ENCODE measurements at regions not wholly inside any gene's neighbourhood (a gene's known extent, or its start where the extent isn't known, plus 50 kb on each side); places are given as distances from the start of the nearest gene placed in this dataset.

DNA sequence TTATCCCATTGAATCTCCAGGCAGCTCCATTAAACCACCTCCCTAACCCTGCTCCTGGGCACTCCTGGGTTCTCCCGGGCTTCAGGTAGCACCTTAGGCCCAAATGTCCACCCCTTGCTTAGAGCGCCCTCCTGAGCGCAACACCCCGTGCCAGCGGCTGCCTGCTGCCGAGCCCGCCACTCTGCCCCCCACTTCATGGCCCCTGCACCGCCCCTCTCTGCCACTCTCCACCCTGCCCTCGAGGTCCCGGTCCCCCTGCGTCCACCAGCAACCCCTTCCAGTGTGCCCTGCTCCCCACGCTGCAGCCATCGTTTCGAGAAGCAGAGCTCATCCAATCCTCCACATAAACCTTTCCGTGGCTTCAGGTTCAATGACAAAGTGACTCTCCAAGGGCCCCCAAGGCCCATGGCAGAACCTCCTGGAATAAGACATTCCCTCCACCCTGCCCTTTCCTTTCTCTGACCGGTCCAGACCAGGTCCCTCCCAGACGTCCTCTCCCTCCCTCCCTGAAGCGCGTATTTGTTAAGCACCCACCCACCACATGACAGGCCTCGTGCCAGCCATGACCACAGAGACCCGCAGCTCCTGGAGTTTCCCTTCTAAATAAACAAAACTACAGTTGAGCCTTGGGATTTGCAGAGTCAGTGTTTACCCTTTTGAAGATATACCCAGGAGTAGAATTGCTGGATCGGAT is 66.6 kb downstream of the ARHGEF18 start:
- peak overlapping the region; percentile 58 for H3K27ac ChIP-seq

DNA sequence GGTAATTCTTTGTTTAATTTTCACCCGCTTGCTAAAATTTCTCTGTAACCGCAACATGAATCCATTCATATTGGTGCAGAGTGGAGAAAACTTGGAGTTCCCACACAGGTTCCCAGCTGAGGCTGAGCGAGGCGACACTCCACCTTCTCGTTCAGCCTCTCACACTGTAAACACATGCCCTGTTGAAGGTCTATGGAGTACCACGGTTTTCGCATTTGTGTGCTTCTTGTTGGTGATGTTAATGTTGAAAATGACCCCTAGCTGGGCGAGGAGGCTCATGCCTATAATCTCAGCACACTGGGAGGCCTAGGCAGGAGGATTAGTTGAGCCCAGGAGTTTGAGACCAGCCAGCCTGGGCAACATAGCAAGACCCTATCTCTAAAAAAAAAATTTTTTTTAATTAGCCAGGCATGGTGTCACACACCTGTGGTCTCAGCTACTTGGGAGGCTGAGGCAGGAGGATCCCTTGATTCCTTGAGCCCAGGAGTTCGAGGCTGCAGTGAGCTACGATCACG is 67.2 kb downstream of the ARHGEF18 start:
- H3K27ac ChIP-seq, result peak overlapping the region; percentile 58
- peaks cover 29% of the 10 kb centered on the region for H3K4me1 ChIP-seq
- intact Hi-C loops (cut with DNase I), result no loop called here
- H3K27me3 ChIP-seq, result no peaks in the 10 kb centered on the region
- ATAC-seq, result peak; percentile 24
- H3K9me3 ChIP-seq, result no peaks in the 10 kb centered on the region
- TF ChIP-seq, protein P1, sequence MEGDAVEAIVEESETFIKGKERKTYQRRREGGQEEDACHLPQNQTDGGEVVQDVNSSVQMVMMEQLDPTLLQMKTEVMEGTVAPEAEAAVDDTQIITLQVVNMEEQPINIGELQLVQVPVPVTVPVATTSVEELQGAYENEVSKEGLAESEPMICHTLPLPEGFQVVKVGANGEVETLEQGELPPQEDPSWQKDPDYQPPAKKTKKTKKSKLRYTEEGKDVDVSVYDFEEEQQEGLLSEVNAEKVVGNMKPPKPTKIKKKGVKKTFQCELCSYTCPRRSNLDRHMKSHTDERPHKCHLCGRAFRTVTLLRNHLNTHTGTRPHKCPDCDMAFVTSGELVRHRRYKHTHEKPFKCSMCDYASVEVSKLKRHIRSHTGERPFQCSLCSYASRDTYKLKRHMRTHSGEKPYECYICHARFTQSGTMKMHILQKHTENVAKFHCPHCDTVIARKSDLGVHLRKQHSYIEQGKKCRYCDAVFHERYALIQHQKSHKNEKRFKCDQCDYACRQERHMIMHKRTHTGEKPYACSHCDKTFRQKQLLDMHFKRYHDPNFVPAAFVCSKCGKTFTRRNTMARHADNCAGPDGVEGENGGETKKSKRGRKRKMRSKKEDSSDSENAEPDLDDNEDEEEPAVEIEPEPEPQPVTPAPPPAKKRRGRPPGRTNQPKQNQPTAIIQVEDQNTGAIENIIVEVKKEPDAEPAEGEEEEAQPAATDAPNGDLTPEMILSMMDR (IDR thresholded peaks at IDR 0.05), result no peak
- H3K4me3 ChIP-seq, result no peak overlapping the region
- DNase-seq, result no peak
- no peaks in the 10 kb centered on the region for H3K36me3 ChIP-seq

More for the DNA sequence above, 66.6 kb downstream of the ARHGEF18 start:
- H3K4me3 ChIP-seq, result no peak overlapping the region
- intact Hi-C loops (cut with DNase I), result no loop called here
- TF ChIP-seq, protein P1 (IDR thresholded peaks at IDR 0.05), result no peak
- no peaks in the 10 kb centered on the region for H3K27me3 ChIP-seq
- no peaks in the 10 kb centered on the region for H3K36me3 ChIP-seq
- H3K4me1 ChIP-seq, result peaks cover 29% of the 10 kb centered on the region
- DNase-seq (peak; percentile 83), ATAC-seq (peak; percentile 69)
- no peaks in the 10 kb centered on the region for H3K9me3 ChIP-seq

DNA sequence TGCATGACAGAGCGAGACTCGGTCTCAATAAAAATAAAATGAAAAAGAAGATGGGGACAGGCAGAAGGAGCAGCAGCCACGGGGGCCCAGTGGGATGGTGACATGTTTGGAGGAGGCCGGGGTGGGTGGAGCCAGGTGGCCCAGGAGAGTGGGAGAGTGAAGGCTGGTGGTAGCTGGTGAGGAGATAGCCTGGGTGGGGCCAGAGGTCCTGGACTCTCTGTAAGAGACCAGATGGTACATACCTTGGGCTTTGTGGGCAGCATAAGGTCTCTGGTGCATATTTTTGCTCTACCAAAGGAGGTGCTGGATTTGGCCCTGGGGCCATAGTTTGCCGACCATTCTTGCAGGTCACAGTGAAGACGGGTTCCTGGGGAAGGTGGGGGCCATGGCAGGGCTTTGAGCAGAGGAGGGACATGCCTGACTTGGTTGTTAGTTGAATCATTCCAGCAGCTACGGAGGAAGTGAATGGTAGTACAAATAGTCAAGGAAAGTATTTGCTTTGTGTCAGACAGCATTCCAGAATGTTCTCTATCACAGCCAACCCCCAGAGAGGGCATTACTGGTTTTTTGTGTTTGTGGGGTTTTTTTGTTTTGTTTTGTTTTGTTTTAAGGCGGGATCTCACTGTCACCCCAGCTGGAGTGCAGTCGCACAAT is 69.1 kb downstream of the ARHGEF18 start:
- DNase-seq (no peak), ATAC-seq (peak; percentile 48)
- Histone ChIP-seq H3K27me3 (no peaks in the 10 kb centered on the region), H3K4me3 (no peak overlapping the region), H3K4me1 (peaks cover 29% of the 10 kb centered on the region), H3K9me3 (no peaks in the 10 kb centered on the region), H3K36me3 (no peaks in the 10 kb centered on the region), H3K27ac (peak overlapping the region; percentile 24)
- TF ChIP-seq, protein P1 (IDR thresholded peaks at IDR 0.05), result no peak
- intact Hi-C loops (cut with DNase I), result no loop called here

DNA sequence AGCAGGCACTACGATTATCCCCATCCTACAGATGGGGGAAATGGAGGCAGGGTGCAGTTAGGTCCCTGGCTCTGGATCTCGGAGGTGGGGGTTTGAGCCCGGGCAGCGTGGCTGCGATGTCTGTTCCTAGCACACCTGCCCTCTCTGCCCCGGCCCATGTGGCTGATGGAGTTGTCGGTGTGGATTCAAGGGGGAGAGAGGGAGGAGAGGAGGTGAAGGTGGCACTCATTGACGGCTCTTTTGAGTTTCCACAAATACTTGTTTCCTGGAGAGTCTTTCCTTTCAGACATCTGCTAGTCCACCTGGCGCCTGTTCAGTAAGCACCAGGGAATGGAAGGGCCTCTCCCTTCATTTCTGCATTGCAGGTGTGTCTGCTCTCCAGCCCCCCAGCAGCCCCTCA is 69.9 kb downstream of the ARHGEF18 start:
- H3K27ac ChIP-seq, result no peak overlapping the region
- H3K36me3 ChIP-seq, result no peaks in the 10 kb centered on the region
- H3K4me1 ChIP-seq, result peaks cover 29% of the 10 kb centered on the region
- no peaks in the 10 kb centered on the region for H3K27me3 ChIP-seq
- no peak for DNase-seq
- intact Hi-C loops (cut with DNase I), result no loop called here
- H3K9me3 ChIP-seq, result no peaks in the 10 kb centered on the region
- TF ChIP-seq, protein P1 (IDR thresholded peaks at IDR 0.05), result no peak
- H3K4me3 ChIP-seq, result no peak overlapping the region
- ATAC-seq, result peak; percentile 67

DNA sequence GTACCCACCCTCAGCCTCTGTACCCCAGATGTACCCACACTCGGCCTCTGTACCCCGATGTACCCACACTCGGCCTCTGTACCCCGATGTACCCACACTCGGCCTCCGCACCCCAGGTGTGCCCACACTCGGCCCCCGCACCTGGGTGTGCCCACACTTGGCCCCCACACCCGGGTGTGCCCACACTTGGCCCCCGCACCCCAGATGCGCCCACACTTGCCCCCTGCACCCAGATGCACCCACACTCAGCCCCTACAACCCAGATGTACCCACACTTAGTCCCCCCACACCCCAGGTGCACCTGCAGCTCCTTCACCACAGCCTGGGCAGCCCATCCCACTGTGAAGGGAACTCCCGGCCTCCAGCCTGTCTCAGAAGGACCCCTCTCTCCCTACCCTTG is 69.7 kb downstream of the PEX11G start:
- no peaks in the 10 kb centered on the region for H3K27me3 ChIP-seq
- peaks cover 29% of the 10 kb centered on the region for H3K4me1 ChIP-seq
- H3K36me3 ChIP-seq, result no peaks in the 10 kb centered on the region
- TF ChIP-seq, protein P1 (IDR thresholded peaks at IDR 0.05), result no peak
- intact Hi-C loops (cut with DNase I), result no loop called here
- H3K9me3 ChIP-seq, result no peaks in the 10 kb centered on the region
- no peak for DNase-seq
- no peak for ATAC-seq
- H3K27ac ChIP-seq, result no peak overlapping the region
- no peak overlapping the region for H3K4me3 ChIP-seq

All from upper lobe of right lung (tissue), 1 donor.